OCI-LY1 (cell line): ENCODE measurements at regions not wholly inside any gene's neighbourhood (a gene's known extent, or its start where the extent isn't known, plus 50 kb on each side); places are given as distances from the start of the nearest gene placed in this dataset.

Source experiments
- CTCF ChIP-seq: fragments of 200-600 bp; sonication (generic), shearing (Covaris generic); IDR thresholded peaks from 2 replicates; pipeline ENCODE4 v1.5.1; 2017; ENCODE audit warnings: mild to moderate bottlenecking, antibody characterized with exemption, low read length, moderate library complexity, mixed read lengths
- EZH2 ChIP-seq: fragments of 200-600 bp; sonication (generic), shearing (Covaris generic); IDR thresholded peaks from 2 replicates; pipeline ENCODE4 v1.8.0; 2017; ENCODE audit warnings: borderline replicate concordance, mixed run types, mild to moderate bottlenecking, antibody characterized with exemption, low read length, moderate library complexity, mixed read lengths

- TF ChIP-seq CTCF, result no peak
- TF ChIP-seq EZH2, result no peak
Observed at GRCh38 chr3:180860180-180860858, 52.2 kb upstream of the FXR1 start.
